ENCODE measurements at regions not wholly inside any gene's neighbourhood (a gene's known extent, or its start where the extent isn't known, plus 50 kb on each side); places are given as distances from the start of the nearest gene placed in this dataset.
A peak's percentile ranks its signal among the peaks of the same experiment; 100 is the strongest.

- no peak for DNase-seq
- no peaks in the 10 kb centered on the region for H3K4me1 ChIP-seq
- no peak overlapping the region for H3K27ac ChIP-seq
- H3K36me3 ChIP-seq: no peaks in the 10 kb centered on the region
- no peaks in the 10 kb centered on the region; the same call in 1 of the 2 replicates for H3K9me3 ChIP-seq (replicated peaks)
- H3K4me3 ChIP-seq: no peak overlapping the region
- H3K27me3 ChIP-seq: no peaks in the 10 kb centered on the region
Observed at GRCh38 chr7:132685277-132685676, 109.0 kb upstream of the PLXNA4 start.

- H3K4me1 ChIP-seq: no peaks in the 10 kb centered on the region
- DNase-seq: no peak
Observed at GRCh38 chr7:132683896-132684690, 107.8 kb upstream of the PLXNA4 start.

DNA sequence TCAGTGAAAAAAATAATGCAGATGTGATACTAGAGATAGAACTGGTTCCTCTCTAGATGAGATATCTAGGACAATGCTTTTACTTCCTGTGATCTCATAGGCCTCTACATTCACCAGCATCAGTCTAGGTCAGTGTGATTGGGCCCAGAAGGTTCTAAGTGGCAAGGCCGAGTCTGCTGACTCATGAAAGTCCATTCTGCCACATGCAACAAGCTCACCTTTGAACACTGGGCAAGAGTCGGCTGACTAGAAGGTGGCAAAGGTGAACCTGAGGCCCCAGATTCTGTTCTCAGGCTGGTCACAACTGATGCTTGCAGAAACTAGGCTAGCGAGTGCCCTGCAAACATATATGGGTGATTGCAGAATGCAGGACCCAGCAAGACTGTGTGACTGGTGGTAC lies 105.7 kb upstream of the PLXNA4 start:
- Histone ChIP-seq H3K27me3 (no peaks in the 10 kb centered on the region), H3K9me3 (replicated peaks) (no peaks in the 10 kb centered on the region; the same call in 1 of the 2 replicates), H3K27ac (no peak overlapping the region), H3K4me1 (no peaks in the 10 kb centered on the region), H3K36me3 (no peaks in the 10 kb centered on the region), H3K4me3 (no peak overlapping the region)
- DNase-seq: no peak

More at GRCh38 chr7:132683896-132684690, 107.8 kb upstream of the PLXNA4 start:
- Histone ChIP-seq H3K27ac (no peak overlapping the region), H3K36me3 (no peaks in the 10 kb centered on the region), H3K27me3 (no peaks in the 10 kb centered on the region), H3K4me3 (no peak overlapping the region), H3K9me3 (replicated peaks) (no peaks in the 10 kb centered on the region; the same call in 1 of the 2 replicates)

DNA sequence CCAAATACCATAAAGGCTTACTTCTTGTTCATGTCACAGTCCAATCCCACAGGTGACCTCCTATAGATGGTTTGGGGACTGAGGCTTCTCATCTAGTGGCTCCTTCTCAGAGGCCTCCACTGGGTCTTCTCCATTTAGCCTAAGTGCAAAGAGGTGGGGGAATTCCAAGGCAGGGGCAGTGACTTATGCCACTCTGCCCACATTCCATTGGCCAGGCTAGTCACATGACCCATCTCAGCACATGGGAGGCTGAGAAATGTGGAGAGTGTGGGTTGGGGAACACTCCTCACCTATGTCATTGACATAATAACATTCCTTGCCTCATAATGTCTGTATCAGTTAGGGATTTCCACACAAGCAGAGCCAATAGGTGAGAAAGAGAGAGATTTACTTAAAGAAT lies 104.3 kb upstream of the PLXNA4 start:
- Histone ChIP-seq H3K4me3 (no peak overlapping the region), H3K27ac (no peak overlapping the region), H3K36me3 (no peaks in the 10 kb centered on the region), H3K9me3 (replicated peaks) (no peaks in the 10 kb centered on the region), H3K4me1 (no peaks in the 10 kb centered on the region), H3K27me3 (no peaks in the 10 kb centered on the region)
- DNase-seq: no peak

DNA sequence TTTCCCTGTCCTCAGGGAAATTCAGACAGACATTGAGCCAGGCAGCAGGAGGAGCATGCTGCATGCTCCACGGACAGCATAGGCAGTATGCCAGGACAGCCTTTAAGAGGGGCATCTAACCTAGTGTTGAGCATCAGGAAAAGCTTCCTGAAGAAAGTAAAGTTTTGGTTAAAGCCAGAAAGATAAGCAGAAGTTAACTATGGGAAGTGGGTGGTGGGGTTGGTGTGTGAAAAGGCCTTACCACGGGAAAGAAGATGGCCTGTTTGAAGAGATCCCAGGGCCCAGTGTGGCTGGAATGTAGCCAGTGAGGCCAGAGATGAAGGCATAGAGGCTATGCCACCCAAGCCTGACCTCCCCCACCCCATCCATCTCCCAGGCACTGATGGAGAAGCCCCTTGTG lies 102.4 kb upstream of the PLXNA4 start:
- no peak for DNase-seq
- Histone ChIP-seq H3K36me3 (no peaks in the 10 kb centered on the region), H3K4me3 (no peak overlapping the region), H3K27ac (no peak overlapping the region), H3K9me3 (replicated peaks) (no peaks in the 10 kb centered on the region), H3K27me3 (no peaks in the 10 kb centered on the region), H3K4me1 (no peaks in the 10 kb centered on the region)

DNA sequence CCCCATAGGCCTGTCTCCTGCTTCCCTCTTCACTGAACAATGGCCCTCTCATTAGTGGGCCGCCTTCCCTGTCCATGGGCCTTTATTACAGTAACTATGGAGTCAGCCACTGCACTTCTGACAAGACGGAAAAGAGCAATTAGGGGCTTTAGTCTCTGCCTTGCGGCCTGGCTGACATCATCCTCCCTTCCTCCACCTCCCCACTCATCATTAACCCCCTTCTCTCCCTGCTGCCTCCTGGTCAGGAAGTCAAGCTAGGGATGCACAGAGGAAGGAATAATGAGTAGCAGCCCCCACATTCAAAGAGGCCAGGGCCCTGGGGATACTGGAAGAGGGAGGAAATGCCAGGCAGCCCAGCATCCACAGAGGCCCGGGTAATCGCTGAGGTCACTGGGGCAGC lies 101.6 kb upstream of the PLXNA4 start:
- Histone ChIP-seq H3K27ac (no peak overlapping the region), H3K4me1 (no peaks in the 10 kb centered on the region), H3K36me3 (no peaks in the 10 kb centered on the region), H3K9me3 (replicated peaks) (no peaks in the 10 kb centered on the region), H3K27me3 (no peaks in the 10 kb centered on the region), H3K4me3 (no peak overlapping the region)
- DNase-seq: peak in 1 of 2 experiments; percentile 30

DNA sequence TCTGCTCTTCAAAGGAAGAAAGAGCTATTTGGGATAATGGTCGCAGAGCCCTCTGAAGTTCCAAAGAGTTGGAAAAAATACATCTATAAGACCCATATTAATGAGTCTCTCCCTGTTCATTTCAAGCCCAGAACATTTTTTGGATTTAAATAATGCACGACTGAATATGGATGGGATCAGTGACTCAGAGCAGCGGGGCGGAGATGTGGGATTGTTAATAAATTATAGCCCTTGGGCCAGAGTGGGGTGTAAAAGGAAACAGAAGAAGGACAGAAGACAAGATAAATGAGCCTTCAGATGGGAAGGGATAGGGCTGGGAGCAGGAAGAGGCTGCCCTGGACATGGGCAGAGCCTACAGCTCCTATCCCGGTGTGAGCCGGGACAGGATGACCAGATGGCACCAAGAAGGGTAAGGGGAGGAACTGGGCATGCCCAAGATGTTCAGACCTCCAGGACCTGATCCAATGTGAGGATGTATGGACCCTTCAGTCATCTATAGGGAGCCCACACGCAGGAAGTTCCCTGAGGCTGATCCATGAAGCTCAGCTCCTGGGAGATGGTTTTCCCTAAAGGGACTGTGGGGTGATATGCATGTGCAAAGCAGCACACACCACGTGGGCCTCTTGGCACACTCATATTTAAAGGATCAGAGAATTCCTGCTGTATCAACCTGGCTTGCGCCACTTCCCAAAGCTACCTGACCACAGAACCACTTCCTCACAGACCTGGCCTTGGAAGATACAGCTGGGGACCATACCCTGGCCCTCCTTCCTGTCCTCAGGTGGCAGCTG lies 96.1 kb upstream of the PLXNA4 start:
- H3K27ac ChIP-seq: no peak overlapping the region
- no peak overlapping the region for H3K4me3 ChIP-seq
- no peaks in the 10 kb centered on the region for H3K4me1 ChIP-seq
- H3K27me3 ChIP-seq: no peaks in the 10 kb centered on the region
- DNase-seq: no peak
- no peaks in the 10 kb centered on the region for H3K36me3 ChIP-seq
- H3K9me3 ChIP-seq (replicated peaks): no peaks in the 10 kb centered on the region

- no peaks in the 10 kb centered on the region for H3K36me3 ChIP-seq
- H3K9me3 ChIP-seq (replicated peaks): no peaks in the 10 kb centered on the region
- H3K27ac ChIP-seq: no peak overlapping the region
- no peaks in the 10 kb centered on the region for H3K27me3 ChIP-seq
- H3K4me1 ChIP-seq: no peaks in the 10 kb centered on the region
- no peak overlapping the region for H3K4me3 ChIP-seq
- DNase-seq: no peak
Observed at GRCh38 chr7:132666774-132667172, 90.5 kb upstream of the PLXNA4 start.

- Histone ChIP-seq H3K27ac (no peak overlapping the region), H3K36me3 (no peaks in the 10 kb centered on the region), H3K27me3 (no peaks in the 10 kb centered on the region), H3K4me3 (no peak overlapping the region), H3K4me1 (no peaks in the 10 kb centered on the region), H3K9me3 (replicated peaks) (no peaks in the 10 kb centered on the region)
- no peak for DNase-seq
Observed at GRCh38 chr7:132666071-132666773, 90.0 kb upstream of the PLXNA4 start.

- no peak overlapping the region for H3K27ac ChIP-seq
- H3K36me3 ChIP-seq: no peaks in the 10 kb centered on the region
- H3K9me3 ChIP-seq (replicated peaks): peaks cover 4% of the 10 kb centered on the region; the same call in 1 of the 2 replicates
- no peaks in the 10 kb centered on the region for H3K4me1 ChIP-seq
- no peaks in the 10 kb centered on the region for H3K27me3 ChIP-seq
- H3K4me3 ChIP-seq: no peak overlapping the region
- DNase-seq: peak in 1 of 2 experiments; percentile 43
Observed at GRCh38 chr7:132656846-132657776, 80.8 kb upstream of the PLXNA4 start.

- H3K27ac ChIP-seq: no peak overlapping the region
- H3K4me3 ChIP-seq: no peak overlapping the region
- H3K27me3 ChIP-seq: no peaks in the 10 kb centered on the region
- DNase-seq: no peak
- no peaks in the 10 kb centered on the region for H3K4me1 ChIP-seq
- no peaks in the 10 kb centered on the region for H3K36me3 ChIP-seq
- H3K9me3 ChIP-seq (replicated peaks): peaks cover 4% of the 10 kb centered on the region; the same call in 1 of the 2 replicates
Observed at GRCh38 chr7:132656341-132656740, 80.1 kb upstream of the PLXNA4 start.

GRCh38 chr7:132655131-132655727 lies 79.0 kb upstream of the PLXNA4 start:
- H3K9me3 ChIP-seq (replicated peaks): peaks cover 4% of the 10 kb centered on the region; the same call in 1 of the 2 replicates
- DNase-seq: no peak
- H3K4me3 ChIP-seq: no peak overlapping the region
- no peaks in the 10 kb centered on the region; the same call in 1 of the 2 replicates for H3K27me3 ChIP-seq
- H3K4me1 ChIP-seq: no peaks in the 10 kb centered on the region
- H3K27ac ChIP-seq: no peak overlapping the region
- no peaks in the 10 kb centered on the region for H3K36me3 ChIP-seq

DNA sequence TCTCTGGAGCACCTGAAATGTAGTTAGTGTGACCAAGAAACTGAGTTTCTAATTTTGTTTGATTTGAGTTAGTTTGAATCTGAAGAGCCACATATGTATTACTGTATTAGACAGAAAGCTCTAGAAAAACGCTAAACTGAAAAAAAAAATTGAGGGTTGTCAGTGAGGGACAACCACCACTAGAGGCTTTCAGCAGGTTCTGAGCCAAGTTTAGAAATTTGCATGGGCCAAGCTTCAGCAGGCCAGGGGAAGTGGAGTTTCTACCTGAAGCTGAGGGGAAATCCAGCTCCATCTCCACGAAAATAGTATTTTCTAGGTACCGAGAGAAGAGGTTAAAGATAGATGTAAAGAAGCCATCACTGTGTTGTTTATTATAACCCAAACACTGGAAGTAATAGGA lies 77.9 kb upstream of the PLXNA4 start:
- no peak for DNase-seq
- Histone ChIP-seq H3K9me3 (replicated peaks) (peaks cover 4% of the 10 kb centered on the region; the same call in 1 of the 2 replicates), H3K4me3 (no peak overlapping the region), H3K27ac (no peak overlapping the region), H3K4me1 (no peaks in the 10 kb centered on the region), H3K36me3 (no peaks in the 10 kb centered on the region), H3K27me3 (no peaks in the 10 kb centered on the region; the same call in 1 of the 2 replicates)
